Stimulated activated effector memory CD8-positive, alpha-beta T cell treated with anti-CD3 and anti-CD28 coated beads, Interleukin-12 subunit alpha, Interleukin-12 subunit beta, amount 100 ng/mL, for 72 hours (primary cell): ENCODE measurements at regions not wholly inside any gene's neighbourhood (a gene's known extent, or its start where the extent isn't known, plus 50 kb on each side); places are given as distances from the start of the nearest gene placed in this dataset.

Experiments used
- ATAC-seq: fragments of 150-1000 bp; cut with Tn5 transposase; 2 replicates; pipeline ENCODE4 v1.10.0; 2021
- DNase-seq, 2 donors: peaks; one replicate each; pipeline ENCODE4 v3.0.0; 2021 to 2022; ENCODE audit warnings: low spot score in 2 of 2
- H3K27ac Mint-ChIP-seq: one replicate; pipeline ENCODE4 v1.8.0; 2022; ENCODE audit warnings: mild to moderate bottlenecking, mixed read lengths
- H3K36me3 Mint-ChIP-seq: one replicate; pipeline ENCODE4 v1.8.0; 2022; ENCODE audit warnings: mild to moderate bottlenecking, mixed read lengths
- H3K4me1 Mint-ChIP-seq: one replicate; pipeline ENCODE4 v1.8.0; 2022; ENCODE audit warnings: mixed read lengths
- H3K4me3 Mint-ChIP-seq: one replicate; pipeline ENCODE4 v1.8.0; 2022; ENCODE audit warnings: mild to moderate bottlenecking, mixed read lengths
- H3K9me3 Mint-ChIP-seq: one replicate; pipeline ENCODE4 v1.8.0; 2022; ENCODE audit warnings: mixed read lengths

- H3K4me3 Mint-ChIP-seq, result no peak overlapping the region
- H3K27ac Mint-ChIP-seq, result no peak overlapping the region
- DNase-seq (no peak), ATAC-seq (no peak)
- H3K9me3 Mint-ChIP-seq, result no peaks in the 10 kb centered on the region
- H3K36me3 Mint-ChIP-seq, result no peaks in the 10 kb centered on the region
- H3K4me1 Mint-ChIP-seq, result peaks cover 12% of the 10 kb centered on the region
These were observed 116.9 kb upstream of the TEX51 start for GRCh38 chr2:126781806-126782205.

- Mint-ChIP-seq H3K4me3 (no peak overlapping the region), H3K9me3 (no peaks in the 10 kb centered on the region), H3K4me1 (peaks cover 6% of the 10 kb centered on the region), H3K27ac (no peak overlapping the region), H3K36me3 (no peaks in the 10 kb centered on the region)
- DNase-seq (no peak), ATAC-seq (no peak)
These were observed 116.0 kb upstream of the TEX51 start for GRCh38 chr2:126782648-126783047.

GRCh38 chr2:126783341-126783740 is 115.3 kb upstream of the TEX51 start:
- H3K27ac Mint-ChIP-seq, result no peak overlapping the region
- no peaks in the 10 kb centered on the region for H3K36me3 Mint-ChIP-seq
- DNase-seq (no peak), ATAC-seq (no peak)
- no peak overlapping the region for H3K4me3 Mint-ChIP-seq
- H3K9me3 Mint-ChIP-seq, result no peaks in the 10 kb centered on the region
- peaks cover 5% of the 10 kb centered on the region for H3K4me1 Mint-ChIP-seq

GRCh38 chr2:126784045-126784444 is 114.6 kb upstream of the TEX51 start:
- no peak for ATAC-seq
- Mint-ChIP-seq H3K4me3 (no peak overlapping the region), H3K9me3 (no peaks in the 10 kb centered on the region), H3K36me3 (no peaks in the 10 kb centered on the region), H3K4me1 (peaks cover 5% of the 10 kb centered on the region), H3K27ac (no peak overlapping the region)
- DNase-seq, result no peak

GRCh38 chr2:126784621-126785020 is 114.1 kb upstream of the TEX51 start:
- no peaks in the 10 kb centered on the region for H3K36me3 Mint-ChIP-seq
- H3K4me3 Mint-ChIP-seq, result no peak overlapping the region
- no peak overlapping the region for H3K27ac Mint-ChIP-seq
- ATAC-seq, result no peak
- no peaks in the 10 kb centered on the region for H3K9me3 Mint-ChIP-seq
- DNase-seq, result no peak
- peaks cover 5% of the 10 kb centered on the region for H3K4me1 Mint-ChIP-seq

- ATAC-seq (no peak), DNase-seq (no peak)
- no peak overlapping the region for H3K27ac Mint-ChIP-seq
- peaks cover 5% of the 10 kb centered on the region for H3K4me1 Mint-ChIP-seq
- H3K4me3 Mint-ChIP-seq, result no peak overlapping the region
- no peaks in the 10 kb centered on the region for H3K36me3 Mint-ChIP-seq
- H3K9me3 Mint-ChIP-seq, result no peaks in the 10 kb centered on the region
These were observed 113.5 kb upstream of the TEX51 start for GRCh38 chr2:126785236-126785635.

GRCh38 chr2:126785862-126786261 is 112.8 kb upstream of the TEX51 start:
- ATAC-seq (peak; percentile 48), DNase-seq (no peak)
- H3K4me1 Mint-ChIP-seq, result peaks cover 5% of the 10 kb centered on the region
- no peaks in the 10 kb centered on the region for H3K36me3 Mint-ChIP-seq
- H3K4me3 Mint-ChIP-seq, result no peak overlapping the region
- no peak overlapping the region for H3K27ac Mint-ChIP-seq
- H3K9me3 Mint-ChIP-seq, result no peaks in the 10 kb centered on the region

- H3K9me3 Mint-ChIP-seq, result no peaks in the 10 kb centered on the region
- DNase-seq (no peak), ATAC-seq (no peak)
- H3K4me1 Mint-ChIP-seq, result peaks cover 5% of the 10 kb centered on the region
- no peaks in the 10 kb centered on the region for H3K36me3 Mint-ChIP-seq
- H3K4me3 Mint-ChIP-seq, result no peak overlapping the region
- H3K27ac Mint-ChIP-seq, result no peak overlapping the region
These were observed 111.9 kb upstream of the TEX51 start for GRCh38 chr2:126786765-126787164.

DNA sequence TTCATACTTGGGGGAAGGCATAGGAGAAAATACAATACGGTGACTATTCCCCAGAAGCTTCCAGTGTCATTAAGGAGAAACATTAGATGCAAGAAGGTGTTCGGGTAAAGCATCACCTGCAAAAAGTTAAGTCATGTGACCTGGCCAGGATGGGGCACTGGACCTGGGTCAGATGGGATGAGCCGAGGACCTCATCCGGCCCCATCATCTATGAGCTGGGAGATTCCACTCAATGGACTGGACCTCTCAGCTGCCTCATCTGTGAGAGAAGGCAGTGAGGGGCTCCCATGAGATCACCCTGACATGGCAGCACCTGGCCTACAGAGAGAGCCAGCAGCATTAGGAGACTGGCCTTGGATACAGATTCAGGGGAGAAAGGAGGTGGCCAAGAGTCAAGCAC is 111.4 kb upstream of the TEX51 start:
- no peak for DNase-seq
- peaks cover 5% of the 10 kb centered on the region for H3K4me1 Mint-ChIP-seq
- ATAC-seq, result no peak
- H3K36me3 Mint-ChIP-seq, result no peaks in the 10 kb centered on the region
- H3K4me3 Mint-ChIP-seq, result no peak overlapping the region
- no peak overlapping the region for H3K27ac Mint-ChIP-seq
- H3K9me3 Mint-ChIP-seq, result no peaks in the 10 kb centered on the region

- Mint-ChIP-seq H3K4me1 (peaks cover 5% of the 10 kb centered on the region), H3K9me3 (no peaks in the 10 kb centered on the region), H3K4me3 (no peak overlapping the region), H3K27ac (no peak overlapping the region), H3K36me3 (no peaks in the 10 kb centered on the region)
- DNase-seq (no peak), ATAC-seq (no peak)
These were observed 110.6 kb upstream of the TEX51 start for GRCh38 chr2:126788113-126788512.

GRCh38 chr2:126788652-126789051 is 110.0 kb upstream of the TEX51 start:
- Mint-ChIP-seq H3K9me3 (no peaks in the 10 kb centered on the region), H3K4me3 (no peak overlapping the region), H3K36me3 (no peaks in the 10 kb centered on the region), H3K27ac (no peak overlapping the region), H3K4me1 (peaks cover 5% of the 10 kb centered on the region)
- ATAC-seq, result no peak
- no peak for DNase-seq

- Mint-ChIP-seq H3K9me3 (no peaks in the 10 kb centered on the region), H3K4me1 (peaks cover under 1% of the 10 kb centered on the region), H3K27ac (no peak overlapping the region), H3K4me3 (no peak overlapping the region), H3K36me3 (no peaks in the 10 kb centered on the region)
- ATAC-seq (no peak), DNase-seq (no peak)
These were observed 107.5 kb upstream of the TEX51 start for GRCh38 chr2:126790987-126791780.

DNA sequence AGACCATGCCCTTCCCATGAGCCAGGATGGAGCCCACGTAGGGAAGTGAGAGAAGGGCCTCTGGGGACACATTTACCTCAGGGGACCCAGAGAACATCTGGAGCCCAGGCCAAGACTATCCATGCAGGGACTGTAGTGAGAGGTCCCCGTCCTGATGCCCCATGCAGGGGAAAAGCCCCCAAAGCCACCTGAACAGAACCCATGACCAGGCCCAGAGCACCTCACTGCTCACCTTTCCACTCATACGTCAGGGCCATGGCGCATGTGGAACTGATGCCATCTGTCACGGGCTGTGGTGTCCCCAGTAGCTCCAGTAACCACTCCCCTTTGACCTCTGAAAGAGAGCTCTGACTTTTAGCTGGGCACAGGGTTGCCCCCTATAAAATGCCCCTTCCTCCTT is 106.5 kb upstream of the TEX51 start:
- no peaks in the 10 kb centered on the region for H3K4me1 Mint-ChIP-seq
- no peak for ATAC-seq
- no peak for DNase-seq
- no peak overlapping the region for H3K4me3 Mint-ChIP-seq
- H3K9me3 Mint-ChIP-seq, result no peaks in the 10 kb centered on the region
- no peak overlapping the region for H3K27ac Mint-ChIP-seq
- H3K36me3 Mint-ChIP-seq, result no peaks in the 10 kb centered on the region

DNA sequence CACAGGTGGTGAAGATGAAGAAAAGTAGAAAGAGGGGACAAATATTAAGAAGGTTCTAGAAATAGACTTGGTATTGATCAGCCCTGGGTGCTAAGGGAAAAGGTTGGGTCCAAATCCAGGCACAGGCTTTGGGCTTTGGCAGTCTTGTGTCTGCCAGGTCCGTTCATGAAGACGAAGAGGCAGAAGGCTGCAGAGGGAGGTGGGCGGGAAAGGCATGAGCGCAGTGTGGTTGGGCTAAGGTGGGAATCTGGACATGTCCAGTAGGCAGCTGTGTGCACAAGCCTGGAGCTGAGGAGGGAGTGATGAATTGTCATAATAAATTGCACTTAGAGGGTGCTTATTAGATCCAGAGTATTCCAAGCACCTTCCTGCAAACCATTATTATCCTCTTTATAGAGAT is 105.7 kb upstream of the TEX51 start:
- no peak for ATAC-seq
- no peak for DNase-seq
- no peak overlapping the region for H3K4me3 Mint-ChIP-seq
- no peaks in the 10 kb centered on the region for H3K36me3 Mint-ChIP-seq
- no peak overlapping the region for H3K27ac Mint-ChIP-seq
- H3K9me3 Mint-ChIP-seq, result no peaks in the 10 kb centered on the region
- H3K4me1 Mint-ChIP-seq, result no peaks in the 10 kb centered on the region

GRCh38 chr2:126793885-126794613 is 104.6 kb upstream of the TEX51 start:
- Mint-ChIP-seq H3K4me3 (no peak overlapping the region), H3K27ac (no peak overlapping the region)
- no peak for ATAC-seq

GRCh38 chr2:126795656-126796055 is 103.0 kb upstream of the TEX51 start:
- Mint-ChIP-seq H3K36me3 (no peaks in the 10 kb centered on the region), H3K4me3 (no peak overlapping the region), H3K9me3 (no peaks in the 10 kb centered on the region), H3K4me1 (no peaks in the 10 kb centered on the region), H3K27ac (no peak overlapping the region)
- DNase-seq (peak in 1 of 2 donors; percentile 35), ATAC-seq (no peak)

More at GRCh38 chr2:126793885-126794613, 104.6 kb upstream of the TEX51 start:
- no peaks in the 10 kb centered on the region for H3K4me1 Mint-ChIP-seq
- H3K9me3 Mint-ChIP-seq, result no peaks in the 10 kb centered on the region
- H3K36me3 Mint-ChIP-seq, result no peaks in the 10 kb centered on the region
- DNase-seq, result no peak
